CD14-positive monocyte (primary cell): ENCODE measurements at regions not wholly inside any gene's neighbourhood (a gene's known extent, or its start where the extent isn't known, plus 50 kb on each side); places are given as distances from the start of the nearest gene placed in this dataset.

Source experiments
- DNase-seq, 3 donors: peaks; one replicate each; pipeline ENCODE4 v3.0.0-alpha.2; 2011 to 2022
- H2AFZ ChIP-seq: 2 replicates; pipeline ENCODE4 v1.6.0; 2012; ENCODE audit warnings: mild to moderate bottlenecking, low read depth, low read length, inconsistent platforms; ENCODE audit not compliant: insufficient read depth, poor library complexity, severe bottlenecking
- H3K27ac ChIP-seq, 2 donors: 1 replicate in 1 of 2; 2 replicates in 1 of 2; pipeline ENCODE4 v1.5.1; 2012 to 2013; ENCODE audit warnings: low read length in 2 of 2, control low read depth in 1 of 2, inconsistent platforms in 1 of 2, low read depth in 1 of 2, mild to moderate bottlenecking in 1 of 2
- H3K27me3 ChIP-seq, 2 donors: one replicate each; pipeline versions ENCODE4 v1.6.0 to v1.6.1; 2011 to 2013; ENCODE audit warnings: low read length in 2 of 2; ENCODE audit not compliant: control insufficient read depth in 2 of 2, insufficient read depth in 2 of 2
- H3K36me3 ChIP-seq, 2 donors: replicated peaks in 1 of 2; 1 replicate in 1 of 2; 2 replicates in 1 of 2; pipeline versions ENCODE4 v1.5.1 to v1.6.1; 2012 to 2013; ENCODE audit warnings: low read length in 2 of 2, control low read depth in 1 of 2, inconsistent platforms in 1 of 2, mild to moderate bottlenecking in 1 of 2; ENCODE audit not compliant: insufficient read depth in 2 of 2, control insufficient read depth in 1 of 2
- H3K4me1 ChIP-seq, 2 donors: 1 replicate in 1 of 2; 2 replicates in 1 of 2; pipeline versions ENCODE4 v1.5.1 to v1.6.1; 2012 to 2013; ENCODE audit warnings: low read length in 2 of 2, control low read depth in 1 of 2, inconsistent platforms in 1 of 2, mild to moderate bottlenecking in 1 of 2, moderate library complexity in 1 of 2; ENCODE audit not compliant: insufficient read depth in 2 of 2, control insufficient read depth in 1 of 2
- H3K4me2 ChIP-seq: replicated peaks from 2 replicates; pipeline ENCODE3; 2012; ENCODE audit warnings: low read length, moderate library complexity, mild to moderate bottlenecking; ENCODE audit not compliant: poor library complexity, severe bottlenecking; ENCODE audit errors: extremely low read depth
- H3K4me3 ChIP-seq, 3 experiments: fragments of 200-600 bp in 1 of 3; sonication (generic) in 1 of 3; replicated peaks in 1 of 3; 1 replicate in 2 of 3; 2 replicates in 1 of 3; pipeline ENCODE4 v1.5.1; 2011 to 2013; ENCODE audit warnings: low read length in 3 of 3, mild to moderate bottlenecking in 3 of 3, control low read depth in 2 of 3, low read depth in 2 of 3, inconsistent platforms in 1 of 3, moderate library complexity in 1 of 3
- H3K79me2 ChIP-seq: 2 replicates; pipeline ENCODE4 v1.6.0; 2012; ENCODE audit warnings: mild to moderate bottlenecking, control low read depth, inconsistent platforms, low read length, moderate library complexity; ENCODE audit not compliant: insufficient read depth
- H3K9ac ChIP-seq: 2 replicates; pipeline ENCODE4 v1.6.0; 2017; ENCODE audit warnings: low read length, mild to moderate bottlenecking; ENCODE audit not compliant: insufficient read depth, poor library complexity, severe bottlenecking
- H3K9me3 ChIP-seq, 2 donors: replicated peaks in 1 of 2; 1 replicate in 1 of 2; 2 replicates in 1 of 2; pipeline versions ENCODE4 v1.5.1 to v1.6.1; 2012 to 2013; ENCODE audit warnings: low read length in 2 of 2, control low read depth in 1 of 2; ENCODE audit not compliant: control insufficient read depth in 1 of 2, insufficient read depth in 1 of 2
- H4K20me1 ChIP-seq: 2 replicates; pipeline ENCODE4 v1.6.0; 2012; ENCODE audit warnings: mild to moderate bottlenecking, low read length, control low read depth, moderate library complexity; ENCODE audit not compliant: insufficient read depth
- H3K27ac Mint-ChIP-seq, 7 donors: one replicate each; pipeline ENCODE4 v1.8.0; 2020; ENCODE audit warnings: mild to moderate bottlenecking in 7 of 7, mixed read lengths in 7 of 7, moderate library complexity in 6 of 7, inconsistent platforms in 2 of 7
- H3K27me3 Mint-ChIP-seq, 3 donors: one replicate each; pipeline ENCODE4 v1.8.0; 2021 to 2022; ENCODE audit warnings: low read depth in 3 of 3, mild to moderate bottlenecking in 3 of 3, mixed read lengths in 3 of 3, moderate library complexity in 3 of 3, inconsistent platforms in 1 of 3
- H3K36me3 Mint-ChIP-seq, 2 donors: one replicate each; pipeline ENCODE4 v1.8.0; 2020; ENCODE audit warnings: mixed read lengths in 2 of 2, inconsistent platforms in 1 of 2, mild to moderate bottlenecking in 1 of 2
- H3K4me1 Mint-ChIP-seq: one replicate; pipeline ENCODE4 v1.8.0; 2020; ENCODE audit warnings: mild to moderate bottlenecking, mixed read lengths
- H3K4me3 Mint-ChIP-seq, 2 donors: one replicate each; pipeline ENCODE4 v1.8.0; 2020; ENCODE audit warnings: mild to moderate bottlenecking in 2 of 2, mixed read lengths in 2 of 2, moderate library complexity in 1 of 2
- H3K9me3 Mint-ChIP-seq, 7 donors: one replicate each; pipeline ENCODE4 v1.8.0; 2020 to 2022; ENCODE audit warnings: mixed read lengths in 7 of 7, mild to moderate bottlenecking in 6 of 7, moderate library complexity in 6 of 7, inconsistent platforms in 2 of 7
- WGBS: methylation state at CpG from one replicate; pipeline ENCODE4 v1.1.5; 2013; ENCODE audit warnings: missing lambda C conversion rate; ENCODE audit not compliant: insufficient coverage; 5-methylcytosine and 5-hydroxymethylcytosine counted together
- intact Hi-C, 2 donors: fragments of 100-400 bp; cut with micrococcal nuclease; formaldehyde crosslinking; loops; one replicate each; pipeline versions ENCODE4 v1.15.0 to v1.15.1; 2023
- TF ChIP-seq, protein P1 (sequence below): fragments of 200-600 bp; IDR thresholded peaks from one replicate; pipeline ENCODE4 v1.8.0; 2022; ENCODE audit warnings: antibody characterized with exemption, mild to moderate bottlenecking

DNA sequence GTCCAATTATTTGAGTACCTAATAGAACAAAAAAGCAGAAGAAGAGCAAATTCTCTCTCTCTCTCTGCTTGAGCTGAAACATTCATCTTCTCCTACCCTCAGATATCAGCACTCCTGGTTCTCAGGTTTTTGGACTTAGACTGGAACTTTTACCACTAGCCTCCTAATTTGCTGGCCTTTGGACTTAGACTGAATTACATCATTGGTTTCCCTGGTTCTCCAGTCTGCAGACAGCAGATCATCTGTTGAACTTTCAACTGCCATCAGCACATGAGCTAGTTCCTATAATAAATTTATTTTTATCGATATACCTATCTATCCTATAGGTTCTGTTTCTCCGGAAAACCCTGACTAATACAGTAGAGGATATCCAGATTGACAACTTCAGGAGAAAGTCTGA, 208.9 kb upstream of the GAS1 start:
- H3K9me3 Mint-ChIP-seq = peaks cover 0 to 8% (median 0%) of the 10 kb centered on the region in 7 donors
- Histone ChIP-seq H3K9ac (no peak overlapping the region), H3K27me3 (no peaks in the 10 kb centered on the region), H2AFZ (no peak overlapping the region), H3K36me3 (no peaks in the 10 kb centered on the region), H4K20me1 (no peaks in the 10 kb centered on the region), H3K4me3 (no peak overlapping the region), H3K27ac (no peak overlapping the region), H3K9me3 (no peaks in the 10 kb centered on the region), H3K4me2 (no peak overlapping the region), H3K79me2 (no peaks in the 10 kb centered on the region), H3K4me1 (no peaks in the 10 kb centered on the region)
- DNase-seq = no peak
- peaks cover 1 to 4% (median 3%) of the 10 kb centered on the region in 3 donors for H3K27me3 Mint-ChIP-seq
- no peak overlapping the region for H3K27ac Mint-ChIP-seq
- H3K4me1 Mint-ChIP-seq = no peaks in the 10 kb centered on the region
- H3K4me3 Mint-ChIP-seq = no peak overlapping the region
- TF ChIP-seq, protein P1, sequence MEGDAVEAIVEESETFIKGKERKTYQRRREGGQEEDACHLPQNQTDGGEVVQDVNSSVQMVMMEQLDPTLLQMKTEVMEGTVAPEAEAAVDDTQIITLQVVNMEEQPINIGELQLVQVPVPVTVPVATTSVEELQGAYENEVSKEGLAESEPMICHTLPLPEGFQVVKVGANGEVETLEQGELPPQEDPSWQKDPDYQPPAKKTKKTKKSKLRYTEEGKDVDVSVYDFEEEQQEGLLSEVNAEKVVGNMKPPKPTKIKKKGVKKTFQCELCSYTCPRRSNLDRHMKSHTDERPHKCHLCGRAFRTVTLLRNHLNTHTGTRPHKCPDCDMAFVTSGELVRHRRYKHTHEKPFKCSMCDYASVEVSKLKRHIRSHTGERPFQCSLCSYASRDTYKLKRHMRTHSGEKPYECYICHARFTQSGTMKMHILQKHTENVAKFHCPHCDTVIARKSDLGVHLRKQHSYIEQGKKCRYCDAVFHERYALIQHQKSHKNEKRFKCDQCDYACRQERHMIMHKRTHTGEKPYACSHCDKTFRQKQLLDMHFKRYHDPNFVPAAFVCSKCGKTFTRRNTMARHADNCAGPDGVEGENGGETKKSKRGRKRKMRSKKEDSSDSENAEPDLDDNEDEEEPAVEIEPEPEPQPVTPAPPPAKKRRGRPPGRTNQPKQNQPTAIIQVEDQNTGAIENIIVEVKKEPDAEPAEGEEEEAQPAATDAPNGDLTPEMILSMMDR = no peak
- WGBS = no CpG with 5 or more reads among the region's 2 CpGs
- H3K36me3 Mint-ChIP-seq = no peaks in the 10 kb centered on the region
- intact Hi-C loops = no loop called here

- H2AFZ ChIP-seq = no peak overlapping the region
- Mint-ChIP-seq H3K9me3 (peaks cover 0 to 5% (median 2%) of the 10 kb centered on the region in 7 donors), H3K4me3 (no peak overlapping the region), H3K4me1 (no peaks in the 10 kb centered on the region), H3K27me3 (peaks cover 0 to 4% (median 3%) of the 10 kb centered on the region in 3 donors), H3K27ac (no peak overlapping the region), H3K36me3 (no peaks in the 10 kb centered on the region)
- no peak overlapping the region for H3K27ac ChIP-seq
- no peak overlapping the region for H3K4me2 ChIP-seq
- intact Hi-C loops = no loop called here
- H3K79me2 ChIP-seq = no peaks in the 10 kb centered on the region
- TF ChIP-seq, protein P1 = no peak
- no peak overlapping the region for H3K9ac ChIP-seq
- no peak for DNase-seq
- no peaks in the 10 kb centered on the region for H3K4me1 ChIP-seq
- no peaks in the 10 kb centered on the region for H3K36me3 ChIP-seq
- no peaks in the 10 kb centered on the region for H3K9me3 ChIP-seq
- H4K20me1 ChIP-seq = no peaks in the 10 kb centered on the region
- H3K27me3 ChIP-seq = no peaks in the 10 kb centered on the region
- no peak overlapping the region for H3K4me3 ChIP-seq
- 91% methylated on average over 8 of the region's 10 CpGs for WGBS
These were observed 210.2 kb upstream of the GAS1 start for GRCh38 chr9:87157366-87158031.
